GM18873 (cell line): ENCODE measurements at regions not wholly inside any gene's neighbourhood (a gene's known extent, or its start where the extent isn't known, plus 50 kb on each side); places are given as distances from the start of the nearest gene placed in this dataset.

Source experiments
- ATAC-seq: cut with Tn5 transposase; IDR thresholded peaks from one replicate; pipeline ENCODE4 v1.9.1; 2021; ENCODE audit warnings: mild to moderate bottlenecking, moderate library complexity, moderate number of reproducible peaks; ENCODE audit not compliant: unreplicated experiment, low FRiP score

- ATAC-seq = no peak
Measured at GRCh38 chr3:182182531-182182968, 470.8 kb downstream of the SOX2 start.

- no peak for ATAC-seq
Measured at GRCh38 chr3:182183716-182184430, 472.1 kb downstream of the SOX2 start.

GRCh38 chr3:182185313-182185712 is 473.6 kb downstream of the SOX2 start:
- no peak for ATAC-seq

GRCh38 chr3:182190056-182190455 is 478.3 kb downstream of the SOX2 start:
- no peak for ATAC-seq

GRCh38 chr3:182198345-182198744 is 486.6 kb downstream of the SOX2 start:
- no peak for ATAC-seq

GRCh38 chr3:182201456-182202168 is 489.9 kb downstream of the SOX2 start:
- no peak for ATAC-seq

- no peak for ATAC-seq
Measured at GRCh38 chr3:182212479-182213076, 500.9 kb downstream of the SOX2 start.

- no peak for ATAC-seq
Measured at GRCh38 chr3:182214416-182214815, 502.7 kb downstream of the SOX2 start.

- no peak for ATAC-seq
Measured at GRCh38 chr3:182215881-182216280, 504.2 kb downstream of the SOX2 start.

- ATAC-seq = no peak
Measured at GRCh38 chr3:182216311-182216970, 504.7 kb downstream of the SOX2 start.

- ATAC-seq = no peak
Measured at GRCh38 chr3:182220013-182220412, 508.3 kb downstream of the SOX2 start.

- no peak for ATAC-seq
Measured at GRCh38 chr3:182220471-182220870, 508.7 kb downstream of the SOX2 start.

GRCh38 chr3:182226995-182227394 is 515.3 kb downstream of the SOX2 start:
- ATAC-seq = no peak

GRCh38 chr3:182233405-182233804 is 521.7 kb downstream of the SOX2 start:
- no peak for ATAC-seq

- ATAC-seq = no peak
Measured at GRCh38 chr3:182233957-182234356, 522.2 kb downstream of the SOX2 start.

GRCh38 chr3:182234881-182235280 is 523.2 kb downstream of the SOX2 start:
- ATAC-seq = no peak

GRCh38 chr3:182235504-182235903 is 523.8 kb downstream of the SOX2 start:
- no peak for ATAC-seq

GRCh38 chr3:182238126-182238525 is 526.4 kb downstream of the SOX2 start:
- no peak for ATAC-seq

- no peak for ATAC-seq
Measured at GRCh38 chr3:182239316-182239715, 527.6 kb downstream of the SOX2 start.

- ATAC-seq = no peak
Measured at GRCh38 chr3:182240474-182240873, 528.7 kb downstream of the SOX2 start.

GRCh38 chr3:182241196-182241765 is 529.6 kb downstream of the SOX2 start:
- ATAC-seq = no peak
